ENCODE measurements at regions not wholly inside any gene's neighbourhood (a gene's known extent, or its start where the extent isn't known, plus 50 kb on each side); places are given as distances from the start of the nearest gene placed in this dataset.
"Not testable (repeated sequence)": the region's sequence is repeated elsewhere in the genome, so short reads cannot be mapped to it uniquely, and the experiment has no call there.

DNA sequence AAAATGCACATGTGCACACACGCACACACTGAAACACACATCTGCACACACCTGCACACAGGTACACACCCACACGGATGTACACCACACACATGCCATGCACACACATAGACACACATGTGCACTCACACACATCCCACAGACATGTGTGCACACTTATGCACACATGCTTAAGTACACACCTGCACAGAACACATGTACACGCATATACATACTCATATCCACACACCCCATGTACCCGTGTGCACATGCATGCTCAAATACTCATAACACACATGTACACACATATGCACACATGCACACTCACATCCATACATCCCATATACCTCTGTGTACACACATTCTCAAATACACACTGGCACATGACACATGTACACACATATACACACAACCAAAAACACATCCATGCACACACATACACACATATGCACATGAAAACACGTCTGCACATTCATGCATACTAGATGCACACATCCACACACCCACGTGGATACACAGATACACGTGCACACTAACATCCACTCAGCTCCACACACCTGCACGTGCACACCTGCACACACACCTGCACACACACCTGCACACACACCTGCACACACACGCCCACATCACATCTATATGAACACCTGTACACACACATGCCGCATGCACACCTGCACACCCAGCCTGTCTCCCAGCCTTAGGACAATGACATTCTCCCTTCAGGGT lies 336.7 kb downstream of the ADGRD1 start:
- DNase-seq (ENCODE audit: low read depth) = no peak
- TF ChIP-seq, protein P1, sequence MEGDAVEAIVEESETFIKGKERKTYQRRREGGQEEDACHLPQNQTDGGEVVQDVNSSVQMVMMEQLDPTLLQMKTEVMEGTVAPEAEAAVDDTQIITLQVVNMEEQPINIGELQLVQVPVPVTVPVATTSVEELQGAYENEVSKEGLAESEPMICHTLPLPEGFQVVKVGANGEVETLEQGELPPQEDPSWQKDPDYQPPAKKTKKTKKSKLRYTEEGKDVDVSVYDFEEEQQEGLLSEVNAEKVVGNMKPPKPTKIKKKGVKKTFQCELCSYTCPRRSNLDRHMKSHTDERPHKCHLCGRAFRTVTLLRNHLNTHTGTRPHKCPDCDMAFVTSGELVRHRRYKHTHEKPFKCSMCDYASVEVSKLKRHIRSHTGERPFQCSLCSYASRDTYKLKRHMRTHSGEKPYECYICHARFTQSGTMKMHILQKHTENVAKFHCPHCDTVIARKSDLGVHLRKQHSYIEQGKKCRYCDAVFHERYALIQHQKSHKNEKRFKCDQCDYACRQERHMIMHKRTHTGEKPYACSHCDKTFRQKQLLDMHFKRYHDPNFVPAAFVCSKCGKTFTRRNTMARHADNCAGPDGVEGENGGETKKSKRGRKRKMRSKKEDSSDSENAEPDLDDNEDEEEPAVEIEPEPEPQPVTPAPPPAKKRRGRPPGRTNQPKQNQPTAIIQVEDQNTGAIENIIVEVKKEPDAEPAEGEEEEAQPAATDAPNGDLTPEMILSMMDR (IDR thresholded peaks at IDR 0.05; ENCODE audit: insufficient read depth, low read depth, low read length) = no peak
- no peaks in the 10 kb centered on the region for H3K27me3 ChIP-seq (ENCODE audit: control insufficient read depth, insufficient read depth, low read length)
- no peak overlapping the region for H3K4me3 ChIP-seq (ENCODE audit: low read depth, low read length)
- CTCF ChIA-PET = no interaction called here
- H3K36me3 ChIP-seq (ENCODE audit: control insufficient read depth, insufficient read depth, low read length) = no peaks in the 10 kb centered on the region
- POLR2A ChIA-PET = no interaction called here

- H3K27me3 ChIP-seq (ENCODE audit: control insufficient read depth, insufficient read depth, low read length); H3K36me3 ChIP-seq (ENCODE audit: control insufficient read depth, insufficient read depth, low read length); POLR2A ChIA-PET; CTCF ChIA-PET; DNase-seq (ENCODE audit: low read depth); H3K4me3 ChIP-seq (ENCODE audit: low read depth, low read length): not testable (repeated sequence)
These were observed 339.6 kb downstream of the ADGRD1 start for GRCh38 chr12:131293071-131294015.

GRCh38 chr12:131294716-131295115 lies 341.0 kb downstream of the ADGRD1 start:
- DNase-seq (ENCODE audit: low read depth); POLR2A ChIA-PET; CTCF ChIA-PET; H3K36me3 ChIP-seq (ENCODE audit: control insufficient read depth, insufficient read depth, low read length); H3K27me3 ChIP-seq (ENCODE audit: control insufficient read depth, insufficient read depth, low read length); H3K4me3 ChIP-seq (ENCODE audit: low read depth, low read length): not testable (repeated sequence)

DNA sequence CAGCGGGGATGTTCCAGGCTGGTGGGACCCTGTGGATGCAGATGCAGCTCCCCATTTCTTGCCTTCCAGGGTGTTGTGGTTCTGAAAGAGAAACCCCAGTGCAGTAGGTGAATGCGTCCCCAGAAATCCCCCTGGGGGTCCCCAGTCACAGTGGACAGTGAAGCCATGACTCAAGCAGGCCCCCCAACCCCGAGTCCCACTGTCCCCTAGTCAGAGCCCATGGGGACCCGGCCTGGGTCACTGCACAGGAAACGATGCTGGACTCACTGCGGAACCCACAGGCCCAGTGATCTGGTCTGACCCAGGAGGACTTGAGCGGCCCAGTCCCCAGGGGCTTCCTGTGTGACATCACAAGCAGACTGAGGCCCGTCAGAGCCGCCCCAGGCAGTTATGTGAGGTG lies 341.4 kb downstream of the ADGRD1 start:
- H3K36me3 ChIP-seq (ENCODE audit: control insufficient read depth, insufficient read depth, low read length); POLR2A ChIA-PET; H3K4me3 ChIP-seq (ENCODE audit: low read depth, low read length); H3K27me3 ChIP-seq (ENCODE audit: control insufficient read depth, insufficient read depth, low read length); DNase-seq (ENCODE audit: low read depth); CTCF ChIA-PET: not testable (repeated sequence)

DNA sequence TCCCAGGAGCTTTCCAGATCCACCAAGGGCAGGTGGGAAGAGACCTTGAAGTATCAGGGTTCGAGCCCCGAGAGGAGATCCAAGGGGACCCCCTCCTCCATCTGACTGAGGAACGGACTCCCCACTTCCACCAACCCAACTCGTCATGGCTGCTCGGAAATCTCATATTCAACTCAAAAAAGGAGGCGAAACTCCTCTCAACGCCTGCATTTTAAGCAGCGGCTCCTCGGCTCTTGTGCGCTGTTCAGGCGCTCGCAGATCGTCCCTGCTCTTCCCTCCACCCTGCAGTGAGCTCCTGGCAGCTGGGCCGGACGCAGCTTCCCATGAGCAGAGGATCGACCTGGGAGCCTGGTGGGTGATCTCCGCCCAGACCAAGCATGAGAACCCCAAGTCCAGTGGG lies 341.9 kb downstream of the ADGRD1 start:
- DNase-seq (ENCODE audit: low read depth) = not testable (repeated sequence)

GRCh38 chr12:131296136-131296535 lies 342.4 kb downstream of the ADGRD1 start:
- H3K27me3 ChIP-seq (ENCODE audit: control insufficient read depth, insufficient read depth, low read length); CTCF ChIA-PET; H3K4me3 ChIP-seq (ENCODE audit: low read depth, low read length); POLR2A ChIA-PET; DNase-seq (ENCODE audit: low read depth); H3K36me3 ChIP-seq (ENCODE audit: control insufficient read depth, insufficient read depth, low read length): not testable (repeated sequence)

More for the DNA sequence above, 341.9 kb downstream of the ADGRD1 start:
- H3K36me3 ChIP-seq (ENCODE audit: control insufficient read depth, insufficient read depth, low read length); POLR2A ChIA-PET; H3K27me3 ChIP-seq (ENCODE audit: control insufficient read depth, insufficient read depth, low read length); H3K4me3 ChIP-seq (ENCODE audit: low read depth, low read length); CTCF ChIA-PET: not testable (repeated sequence)

GRCh38 chr12:131296651-131297050 lies 342.9 kb downstream of the ADGRD1 start:
- DNase-seq (ENCODE audit: low read depth); H3K4me3 ChIP-seq (ENCODE audit: low read depth, low read length); H3K27me3 ChIP-seq (ENCODE audit: control insufficient read depth, insufficient read depth, low read length); CTCF ChIA-PET; POLR2A ChIA-PET; H3K36me3 ChIP-seq (ENCODE audit: control insufficient read depth, insufficient read depth, low read length): not testable (repeated sequence)

DNA sequence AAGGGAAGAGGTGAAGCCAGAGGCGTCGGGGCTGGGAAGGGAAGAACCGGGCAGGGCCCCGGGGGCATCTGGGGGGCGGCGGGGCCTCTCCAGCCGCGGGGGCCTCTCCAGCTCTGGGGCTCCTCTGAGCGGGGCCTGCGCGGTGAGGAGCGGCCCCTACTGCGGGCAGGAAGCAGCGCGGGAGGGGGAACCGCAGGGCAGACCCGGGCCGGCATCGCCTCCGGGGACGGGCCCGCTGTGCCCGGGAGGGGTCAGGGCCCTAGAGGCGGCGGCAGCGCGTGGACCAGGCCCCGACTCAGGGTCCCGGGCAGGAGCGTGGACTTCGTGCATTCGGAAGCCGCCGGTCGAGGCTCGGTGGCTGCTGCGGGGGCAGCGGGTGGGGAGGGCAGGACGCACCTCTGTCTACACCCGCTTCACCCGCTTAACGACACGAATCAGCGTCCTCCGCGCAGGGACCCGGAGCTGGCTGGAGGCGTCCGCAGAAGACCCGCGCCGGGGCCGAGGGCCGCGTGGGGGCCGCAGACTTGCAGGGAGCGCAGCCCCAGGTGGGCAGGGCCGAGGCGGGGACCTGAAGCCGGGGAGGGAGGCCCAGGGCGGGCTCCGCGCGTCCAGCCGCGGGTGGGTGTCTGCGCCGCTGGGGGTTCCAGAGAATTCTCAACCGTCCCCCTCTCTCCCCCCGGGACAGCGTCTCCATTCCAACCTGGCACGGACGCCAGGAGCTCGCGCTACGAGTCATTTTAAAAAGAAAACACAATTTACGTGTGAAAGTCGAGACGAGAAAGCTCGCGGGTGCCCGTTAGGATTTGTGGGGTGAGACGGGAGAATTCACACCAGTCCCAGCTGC lies 345.0 kb downstream of the ADGRD1 start:
- DNase-seq (ENCODE audit: low read depth); POLR2A ChIA-PET; CTCF ChIA-PET; H3K4me3 ChIP-seq (ENCODE audit: low read depth, low read length); H3K27me3 ChIP-seq (ENCODE audit: control insufficient read depth, insufficient read depth, low read length); H3K36me3 ChIP-seq (ENCODE audit: control insufficient read depth, insufficient read depth, low read length): not testable (repeated sequence)

- POLR2A ChIA-PET; H3K36me3 ChIP-seq (ENCODE audit: control insufficient read depth, insufficient read depth, low read length); CTCF ChIA-PET: not testable (repeated sequence)
These were observed 345.6 kb downstream of the ADGRD1 start for GRCh38 chr12:131299370-131299701.

DNA sequence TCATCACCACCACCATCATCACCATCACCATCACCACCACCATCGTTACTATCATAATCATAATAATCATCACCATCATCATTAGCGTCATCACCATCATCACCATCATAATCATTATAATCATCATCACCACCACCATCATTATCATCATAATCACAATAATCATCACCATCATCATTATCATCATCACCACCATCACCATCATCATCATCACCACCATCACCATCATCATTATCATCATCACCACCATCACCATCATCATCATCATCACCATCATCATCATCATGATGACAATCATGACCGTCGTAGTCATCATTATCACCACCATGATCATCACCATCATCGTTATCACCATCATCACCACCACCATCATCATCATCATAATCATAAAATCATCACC lies 349.9 kb downstream of the ADGRD1 start:
- CTCF ChIA-PET; H3K27me3 ChIP-seq (ENCODE audit: control insufficient read depth, insufficient read depth, low read length); DNase-seq (ENCODE audit: low read depth); POLR2A ChIA-PET; H3K4me3 ChIP-seq (ENCODE audit: low read depth, low read length); H3K36me3 ChIP-seq (ENCODE audit: control insufficient read depth, insufficient read depth, low read length): not testable (repeated sequence)

More at GRCh38 chr12:131299370-131299701, 345.6 kb downstream of the ADGRD1 start:
- H3K27me3 ChIP-seq (ENCODE audit: control insufficient read depth, insufficient read depth, low read length); DNase-seq (ENCODE audit: low read depth); H3K4me3 ChIP-seq (ENCODE audit: low read depth, low read length): not testable (repeated sequence)

GRCh38 chr12:131304642-131305041 lies 350.9 kb downstream of the ADGRD1 start:
- H3K36me3 ChIP-seq (ENCODE audit: control insufficient read depth, insufficient read depth, low read length); H3K27me3 ChIP-seq (ENCODE audit: control insufficient read depth, insufficient read depth, low read length); DNase-seq (ENCODE audit: low read depth); POLR2A ChIA-PET; CTCF ChIA-PET; H3K4me3 ChIP-seq (ENCODE audit: low read depth, low read length): not testable (repeated sequence)
